Stomach (tissue), 8 donors: ENCODE measurements at regions not wholly inside any gene's neighbourhood (a gene's known extent, or its start where the extent isn't known, plus 50 kb on each side); places are given as distances from the start of the nearest gene placed in this dataset.

Source experiments
- DNase-seq, 2 donors: peaks; one replicate each; pipeline versions ENCODE4 v3.0.0 to v3.0.0-alpha.2; 2013 to 2019
- H3K27ac ChIP-seq, 5 donors: fragments of 200-600 bp in 4 of 5; sonication (generic) in 4 of 5; one replicate each; pipeline ENCODE4 v1.5.1; 2013 to 2019; ENCODE audit warnings: mild to moderate bottlenecking in 1 of 5, moderate library complexity in 1 of 5
- H3K27me3 ChIP-seq, 3 donors: fragments of 200-600 bp; sonication (generic); one replicate each; pipeline ENCODE4 v1.5.1; 2017 to 2019; ENCODE audit warnings: mixed run types in 1 of 3
- H3K36me3 ChIP-seq, 4 donors: fragments of 200-600 bp; sonication (generic); 1 replicate in 3 of 4; 2 replicates in 1 of 4; pipeline ENCODE4 v1.5.1; 2016 to 2019
- H3K4me1 ChIP-seq, 4 donors: fragments of 200-600 bp; sonication (generic); one replicate each; pipeline ENCODE4 v1.5.1; 2016 to 2019
- H3K4me3 ChIP-seq, 4 donors: fragments of 200-600 bp; sonication (generic) in 3 of 4; one replicate each; pipeline ENCODE4 v1.5.1; 2016 to 2019; ENCODE audit warnings: mild to moderate bottlenecking in 1 of 4
- H3K9me3 ChIP-seq, 4 donors: fragments of 200-600 bp; sonication (generic); one replicate each; pipeline ENCODE4 v1.5.1; 2016 to 2019
- CTCF ChIP-seq, 7 experiments: fragments of 450-650 bp in 4 of 7; fragments of 200-600 bp in 3 of 7; sonication (generic) in 3 of 7; IDR thresholded peaks; one replicate each; pipeline ENCODE4 v1.5.1; 2016 to 2019; ENCODE audit warnings: antibody characterized with exemption in 7 of 7, control low read depth in 2 of 7, mild to moderate bottlenecking in 1 of 7
- EP300 ChIP-seq: sonication (generic); formaldehyde crosslinking; IDR thresholded peaks from one replicate; pipeline ENCODE4 v1.6.1; 2017; ENCODE audit warnings: antibody characterized with exemption
- POLR2A ChIP-seq, 4 donors: fragments of 450-650 bp; IDR thresholded peaks; one replicate each; pipeline ENCODE4 v1.6.1; 2016; ENCODE audit warnings: antibody characterized with exemption in 4 of 4, control low read depth in 2 of 4, mild to moderate bottlenecking in 1 of 4, moderate library complexity in 1 of 4
- POLR2AphosphoS5 ChIP-seq, 3 donors: sonication (generic); formaldehyde crosslinking; IDR thresholded peaks; one replicate each; pipeline ENCODE4 v1.6.1; 2016; ENCODE audit warnings: antibody characterized with exemption in 3 of 3
- WGBS, 5 donors: extraction: QIAGEN DNeasy Blood & Tissue Kit in 3 of 5; methylation state at CpG; one replicate each; pipeline versions ENCODE4 v1.1.5 to v1.1.7; 2013 to 2018; 5-methylcytosine and 5-hydroxymethylcytosine counted together
- intact Hi-C: fragments of 100-400 bp; cut with DNase I; formaldehyde crosslinking; loops from one replicate; pipeline ENCODE4 v1.15.1; 2023; ENCODE audit warnings: low total_unique reads
- donor health status: healthy with polysubstance abuse.
- donor health status: Bipolar disorder and iron deficiency.
- donor health status: healthy.

- Histone ChIP-seq H3K27ac (no peak overlapping the region), H3K4me1 (no peaks in the 10 kb centered on the region), H3K36me3 (no peaks in the 10 kb centered on the region), H3K27me3 (peaks cover 0 to 29% (median 0%) of the 10 kb centered on the region in 3 donors), H3K9me3 (peaks cover 0 to 5% (median 0%) of the 10 kb centered on the region in 4 donors), H3K4me3 (no peak overlapping the region)
- DNase-seq, result no peak
- TF ChIP-seq CTCF (IDR thresholded peaks at IDR 0.05) (no peak), EP300 (no peak), POLR2A (IDR thresholded peaks at IDR 0.05) (no peak), POLR2AphosphoS5 (IDR thresholded peaks at IDR 0.05) (no peak)
- intact Hi-C loops, result no loop called here
- WGBS, 5 donors, result 36 to 85% (median 52%) methylated on average over 1 of the region's 1 CpG
Observed at GRCh38 chr19:32058131-32058530, 287.3 kb upstream of the ZNF507 start.

- no peak for TF ChIP-seq CTCF (IDR thresholded peaks at IDR 0.05)
- TF ChIP-seq POLR2AphosphoS5 (IDR thresholded peaks at IDR 0.05), result no peak
- no peak for TF ChIP-seq EP300
- TF ChIP-seq POLR2A (IDR thresholded peaks at IDR 0.05), result no peak
- Histone ChIP-seq H3K27ac (no peak overlapping the region), H3K36me3 (no peaks in the 10 kb centered on the region), H3K27me3 (peaks cover 0 to 8% (median 0%) of the 10 kb centered on the region in 3 donors), H3K4me3 (no peak overlapping the region), H3K9me3 (peaks cover 0 to 5% (median 0%) of the 10 kb centered on the region in 4 donors), H3K4me1 (no peaks in the 10 kb centered on the region)
- WGBS, 5 donors, result 81 to 95% (median 92%) methylated on average over 1 of the region's 1 CpG
- DNase-seq, result no peak
- intact Hi-C loops, result no loop called here
Observed at GRCh38 chr19:32061315-32061714, 284.1 kb upstream of the ZNF507 start.

- Histone ChIP-seq H3K36me3 (no peaks in the 10 kb centered on the region), H3K9me3 (peaks cover 0 to 5% (median 0%) of the 10 kb centered on the region in 4 donors), H3K4me1 (no peaks in the 10 kb centered on the region), H3K4me3 (no peak overlapping the region), H3K27ac (no peak overlapping the region), H3K27me3 (peaks cover 0 to 4% (median 0%) of the 10 kb centered on the region in 3 donors)
- WGBS, 5 donors, result 79 to 91% (median 86%) methylated on average over 10 of the region's 10 CpGs
- TF ChIP-seq EP300 (no peak), CTCF (IDR thresholded peaks at IDR 0.05) (no peak), POLR2AphosphoS5 (IDR thresholded peaks at IDR 0.05) (no peak), POLR2A (IDR thresholded peaks at IDR 0.05) (no peak)
- no peak for DNase-seq
- intact Hi-C loops, result no loop called here
Observed at GRCh38 chr19:32063601-32064000, 281.8 kb upstream of the ZNF507 start.

GRCh38 chr19:32066056-32066455, 279.4 kb upstream of the ZNF507 start:
- 78 to 96% (median 88%) methylated on average over 3 of the region's 3 CpGs for WGBS, 5 donors

More at GRCh38 chr19:32066056-32066455, 279.4 kb upstream of the ZNF507 start:
- Histone ChIP-seq H3K4me1 (no peaks in the 10 kb centered on the region), H3K4me3 (no peak overlapping the region), H3K9me3 (peaks cover 0 to 5% (median 0%) of the 10 kb centered on the region in 4 donors), H3K27ac (no peak overlapping the region), H3K36me3 (no peaks in the 10 kb centered on the region), H3K27me3 (no peaks in the 10 kb centered on the region)
- no peak for DNase-seq
- intact Hi-C loops, result no loop called here
- TF ChIP-seq EP300, result no peak
- no peak for TF ChIP-seq POLR2AphosphoS5 (IDR thresholded peaks at IDR 0.05)
- no peak for TF ChIP-seq CTCF (IDR thresholded peaks at IDR 0.05)
- no peak for TF ChIP-seq POLR2A (IDR thresholded peaks at IDR 0.05)
